Omental fat pad (tissue), 3 donors: ENCODE measurements at regions not wholly inside any gene's neighbourhood (a gene's known extent, or its start where the extent isn't known, plus 50 kb on each side); places are given as distances from the start of the nearest gene placed in this dataset.

Experiments
- ATAC-seq: fragments of 150-250 bp; one replicate; pipeline ENCODE4 v1.9.1; 2016; ENCODE audit warnings: mild to moderate bottlenecking, moderate library complexity; ENCODE audit not compliant: low FRiP score
- DNase-seq: peaks from one replicate; pipeline ENCODE4 v3.0.0-alpha.2; 2019; ENCODE audit warnings: low spot score
- CTCF ChIP-seq, 3 donors: fragments of 450-650 bp; IDR thresholded peaks; one replicate each; pipeline ENCODE4 v1.5.1; 2016 to 2017; ENCODE audit warnings: antibody characterized with exemption in 3 of 3, mild to moderate bottlenecking in 3 of 3, moderate library complexity in 2 of 3

DNA sequence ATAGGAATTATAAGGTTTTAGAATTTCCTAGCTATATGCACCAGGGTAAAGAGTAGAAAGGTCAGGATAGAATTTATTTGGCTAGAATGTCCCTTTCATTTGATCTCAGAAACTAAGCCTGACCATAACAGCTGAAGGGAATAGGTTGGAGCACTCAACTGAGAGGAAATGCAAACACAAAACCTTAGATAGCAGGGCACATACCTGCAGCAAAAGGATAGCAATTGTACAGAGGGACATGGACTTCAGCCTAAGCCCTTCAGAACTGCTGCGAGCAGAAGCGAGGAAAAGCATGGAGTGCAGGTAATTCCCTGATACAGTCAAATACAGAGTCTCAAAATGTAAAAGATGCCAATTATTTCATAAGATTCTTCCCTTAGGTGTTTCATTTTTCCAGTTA, 211.0 kb upstream of the DDI1 start:
- no peak for ATAC-seq
- DNase-seq = no peak
- no peak for TF ChIP-seq CTCF (IDR thresholded peaks at IDR 0.05)

DNA sequence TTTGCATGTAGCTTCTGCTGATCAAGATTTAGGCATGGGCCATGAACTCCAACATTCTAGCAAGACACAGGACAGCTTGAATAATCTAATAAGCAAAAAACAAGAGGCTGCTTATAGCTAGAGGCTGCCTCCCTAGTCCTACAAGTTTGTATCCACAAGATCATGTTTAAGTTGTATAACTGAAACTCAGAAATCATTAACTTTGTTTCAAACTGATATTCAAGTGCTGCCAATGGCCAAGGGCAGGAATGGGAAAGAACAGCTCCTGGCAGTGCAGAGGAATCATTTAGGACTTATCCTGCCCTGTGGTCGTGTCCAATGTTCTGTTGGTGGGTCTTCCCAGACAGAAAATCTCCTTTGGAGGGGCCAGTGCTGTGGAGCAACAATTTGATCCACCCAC, 209.6 kb upstream of the DDI1 start:
- DNase-seq (no peak), ATAC-seq (no peak)
- TF ChIP-seq CTCF (IDR thresholded peaks at IDR 0.05) = no peak

- TF ChIP-seq CTCF (IDR thresholded peaks at IDR 0.05) = no peak
- DNase-seq = no peak
- ATAC-seq = no peak
Observed at GRCh38 chr11:103829596-103829995, 206.8 kb upstream of the DDI1 start.

DNA sequence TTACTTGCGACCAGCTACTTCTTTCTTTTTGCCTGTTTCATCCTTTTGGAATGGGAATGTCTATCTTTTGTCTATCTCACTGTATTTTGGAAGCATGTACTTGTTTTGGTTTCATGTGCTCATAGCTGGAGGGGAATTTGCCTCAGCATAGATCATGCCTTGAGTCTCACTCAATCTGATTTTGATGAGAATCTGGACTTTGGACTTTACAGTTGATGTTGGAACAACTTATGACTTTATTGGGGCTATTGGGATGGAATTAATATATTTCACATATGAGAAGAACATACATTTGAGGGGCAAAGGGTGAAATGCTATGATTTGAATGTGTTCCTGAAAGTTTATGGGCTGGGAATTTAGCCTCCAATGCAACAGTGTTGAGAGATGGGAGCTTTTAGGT, 206.2 kb upstream of the DDI1 start:
- no peak for TF ChIP-seq CTCF (IDR thresholded peaks at IDR 0.05)
- DNase-seq (no peak), ATAC-seq (no peak)

- ATAC-seq (no peak), DNase-seq (no peak)
- no peak for TF ChIP-seq CTCF (IDR thresholded peaks at IDR 0.05)
Observed at GRCh38 chr11:103832762-103833161, 203.7 kb upstream of the DDI1 start.

- no peak for DNase-seq
- no peak for ATAC-seq
- no peak for TF ChIP-seq CTCF (IDR thresholded peaks at IDR 0.05)
Observed at GRCh38 chr11:103842191-103842590, 194.2 kb upstream of the DDI1 start.

DNA sequence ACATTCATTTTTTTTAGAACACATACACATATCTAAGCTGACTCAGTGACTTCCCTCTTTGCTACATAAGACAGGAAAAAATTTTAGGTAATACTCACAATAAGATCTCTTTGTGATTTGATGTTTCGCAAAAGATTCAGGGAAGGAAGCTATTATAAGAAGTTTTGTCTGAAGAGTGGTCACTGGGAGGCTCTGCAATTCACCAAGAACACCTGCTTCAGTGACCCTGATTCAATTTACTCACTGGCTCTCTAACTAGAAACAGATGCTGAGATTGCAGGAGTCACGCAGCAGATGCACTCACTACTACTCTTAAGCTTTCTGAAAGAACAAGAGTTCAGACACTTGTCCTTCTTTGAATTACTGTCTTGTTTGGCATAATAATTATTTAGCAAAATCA, 193.6 kb upstream of the DDI1 start:
- DNase-seq = no peak
- no peak for TF ChIP-seq CTCF (IDR thresholded peaks at IDR 0.05)
- ATAC-seq = no peak
